KOPT-K1 (cell line): ENCODE measurements at regions not wholly inside any gene's neighbourhood (a gene's known extent, or its start where the extent isn't known, plus 50 kb on each side); places are given as distances from the start of the nearest gene placed in this dataset.

Experiments
- H3K27ac ChIP-seq: fragments of 200-600 bp; sonication (generic); 2 replicates; pipeline ENCODE4 v1.5.1; 2016; ENCODE audit warnings: antibody characterized with exemption, mild to moderate bottlenecking, low read depth, low read length; ENCODE audit not compliant: poor library complexity, severe bottlenecking
- H3K36me3 ChIP-seq: fragments of 200-600 bp; sonication (generic); 2 replicates; pipeline ENCODE4 v1.5.1; 2017; ENCODE audit warnings: antibody characterized with exemption, mild to moderate bottlenecking, low read length, moderate library complexity; ENCODE audit not compliant: insufficient read depth
- H3K9me3 ChIP-seq: fragments of 200-600 bp; sonication (generic); 2 replicates; pipeline ENCODE4 v1.5.1; 2017; ENCODE audit warnings: antibody characterized with exemption, low read length, mild to moderate bottlenecking; ENCODE audit not compliant: insufficient read depth, poor library complexity, severe bottlenecking

DNA sequence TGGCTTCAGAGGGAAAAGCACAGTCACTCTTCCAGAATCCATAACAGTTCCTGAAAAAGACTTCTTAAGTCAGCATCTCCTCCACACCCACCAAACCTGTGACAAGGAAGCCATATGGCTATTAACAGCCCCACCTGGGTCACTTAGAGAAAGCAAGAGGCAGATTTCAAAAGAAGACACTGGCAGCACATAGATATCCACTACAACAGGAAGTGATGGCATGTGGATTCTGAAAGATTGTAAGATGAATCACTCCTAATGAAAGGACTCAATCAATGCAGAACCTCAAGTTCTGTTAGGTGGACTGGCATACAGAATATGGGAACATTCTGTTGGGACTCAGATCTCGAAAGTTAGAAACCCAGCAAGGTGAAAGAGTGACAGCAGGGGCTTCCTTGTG lies 365.9 kb downstream of the TGFB2 start:
- Histone ChIP-seq H3K36me3 (no peaks in the 10 kb centered on the region), H3K27ac (no peak overlapping the region), H3K9me3 (no peaks in the 10 kb centered on the region)

DNA sequence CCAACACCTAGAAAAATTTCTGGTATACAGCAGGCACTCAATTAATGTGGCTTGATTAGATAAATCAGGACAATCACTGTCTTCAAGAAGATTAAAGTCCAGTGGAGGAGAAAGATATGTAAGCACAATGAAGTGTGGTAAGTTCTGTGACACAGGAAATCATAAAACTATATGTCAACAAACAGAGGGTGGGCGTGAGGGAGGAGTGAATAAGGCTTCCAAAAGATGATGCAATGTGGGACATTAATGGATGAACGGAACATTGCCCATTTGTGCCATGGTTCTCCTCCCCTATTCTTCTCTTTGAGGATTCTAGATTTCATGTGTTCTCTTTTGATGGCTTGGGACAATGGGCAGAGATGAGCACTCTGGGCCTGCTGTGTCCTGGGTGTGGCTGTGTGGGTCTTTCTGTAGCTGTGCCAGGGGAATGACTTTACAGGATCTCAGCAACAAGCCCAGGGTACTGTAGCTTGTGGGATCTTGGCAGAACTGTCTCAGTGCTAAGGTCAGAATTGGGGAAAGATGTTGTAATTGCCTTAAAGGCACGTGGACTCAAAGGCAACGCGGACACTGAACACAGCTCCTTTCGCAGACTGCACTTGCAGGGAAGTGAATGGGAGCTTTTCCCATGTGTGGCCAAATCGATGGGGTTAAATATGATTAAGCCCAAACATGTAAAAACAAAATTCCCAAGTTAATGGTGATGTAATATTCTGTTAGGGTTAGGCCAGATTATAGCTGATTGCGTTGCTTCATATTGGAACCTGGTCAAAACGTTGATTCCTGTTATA lies 366.9 kb downstream of the TGFB2 start:
- Histone ChIP-seq H3K9me3 (no peaks in the 10 kb centered on the region), H3K36me3 (no peaks in the 10 kb centered on the region), H3K27ac (no peak overlapping the region)

DNA sequence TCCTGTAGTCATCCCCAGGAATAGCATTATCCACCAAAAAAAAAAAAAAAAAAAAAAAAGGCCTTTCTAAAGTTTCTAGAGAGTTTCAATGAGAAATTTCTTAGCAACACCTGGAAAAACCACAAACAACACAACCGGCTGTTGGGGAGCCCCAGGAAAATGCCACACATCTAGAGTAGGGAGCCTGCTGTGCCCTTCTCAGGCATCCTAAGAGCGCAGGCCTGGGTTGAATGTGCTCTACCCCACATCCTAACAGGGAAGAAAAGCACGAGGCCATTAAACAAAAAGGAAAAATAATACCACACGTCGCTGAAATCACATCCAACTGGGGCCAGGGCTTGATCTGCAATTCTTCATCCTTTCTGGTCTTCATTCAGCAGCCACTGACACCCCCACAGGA lies 367.5 kb downstream of the TGFB2 start:
- Histone ChIP-seq H3K9me3 (no peaks in the 10 kb centered on the region), H3K27ac (no peak overlapping the region)

DNA sequence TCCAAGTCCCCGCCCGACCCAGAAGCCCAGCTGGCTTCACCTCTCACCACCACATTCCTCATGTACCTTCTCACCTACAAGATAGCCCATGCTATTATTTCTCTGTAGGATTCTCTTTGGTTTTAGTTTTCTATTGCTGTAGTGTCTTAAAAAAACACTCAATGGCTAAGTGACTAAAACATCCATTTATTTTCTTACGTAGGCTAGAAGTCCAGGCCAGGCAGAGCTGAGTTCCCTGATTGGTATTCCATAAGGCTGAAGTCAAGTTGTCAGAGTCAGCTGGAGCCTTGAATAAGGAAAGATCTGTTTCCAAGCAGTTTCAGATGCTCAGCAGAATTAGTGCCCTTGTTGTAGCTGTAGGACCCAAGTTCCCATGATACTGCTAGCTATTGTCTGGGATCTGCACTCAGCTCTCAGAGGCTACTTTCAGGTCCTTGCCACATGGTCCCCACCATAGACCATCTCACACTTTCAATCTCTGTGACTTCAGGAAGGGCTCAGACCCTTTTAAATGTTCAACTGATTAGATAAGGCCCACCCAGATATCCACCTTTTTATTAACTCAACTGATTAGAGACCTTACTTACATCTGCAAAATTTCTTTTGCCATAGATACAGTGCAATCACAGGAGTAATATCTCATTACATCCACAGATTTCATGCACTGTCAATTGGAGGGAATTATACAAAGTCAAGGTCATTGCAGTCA lies 371.0 kb downstream of the TGFB2 start:
- H3K36me3 ChIP-seq: no peaks in the 10 kb centered on the region
- H3K27ac ChIP-seq: no peak overlapping the region
- H3K9me3 ChIP-seq: no peaks in the 10 kb centered on the region

More for the DNA sequence above, 367.5 kb downstream of the TGFB2 start:
- no peaks in the 10 kb centered on the region for H3K36me3 ChIP-seq

DNA sequence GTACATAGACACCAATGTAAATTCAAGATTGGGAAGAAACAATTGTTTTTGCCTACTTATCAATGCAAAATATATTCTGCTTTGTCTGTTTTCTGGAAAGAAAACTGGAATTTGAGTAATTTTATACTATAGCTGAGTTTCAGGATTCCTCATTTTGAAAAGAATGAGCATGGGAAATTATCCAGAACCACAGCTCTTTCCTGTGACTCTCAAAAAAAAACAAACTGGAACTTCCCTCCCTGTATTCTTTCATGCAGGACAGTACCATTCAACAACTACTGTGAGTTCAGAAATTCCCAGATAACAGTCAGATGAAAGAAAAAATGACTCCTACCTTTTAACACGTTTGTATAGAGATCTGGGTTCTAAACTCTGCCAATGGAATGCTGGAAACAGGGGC lies 372.4 kb downstream of the TGFB2 start:
- no peak overlapping the region for H3K27ac ChIP-seq

DNA sequence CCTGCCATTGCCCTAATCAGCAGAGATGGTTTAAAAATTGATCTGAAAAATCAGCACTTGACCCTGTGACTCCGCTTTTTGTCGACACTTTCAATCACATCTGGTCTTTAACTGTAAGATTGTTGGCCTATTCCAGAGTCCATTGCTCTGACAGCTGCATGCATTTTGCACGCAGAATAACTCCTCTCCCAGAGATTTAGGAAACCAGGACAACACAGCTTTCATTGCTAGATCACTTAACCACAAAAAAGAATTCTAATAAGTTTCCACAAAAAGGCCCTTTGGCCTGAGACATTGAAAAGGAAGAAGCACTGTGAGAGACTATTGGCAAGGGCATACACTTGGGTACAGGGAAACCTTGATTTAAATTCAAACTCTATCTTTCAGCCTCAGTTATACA lies 373.1 kb downstream of the TGFB2 start:
- H3K36me3 ChIP-seq: no peaks in the 10 kb centered on the region
- H3K27ac ChIP-seq: no peak overlapping the region
- no peaks in the 10 kb centered on the region for H3K9me3 ChIP-seq

More for the DNA sequence above, 372.4 kb downstream of the TGFB2 start:
- Histone ChIP-seq H3K9me3 (no peaks in the 10 kb centered on the region), H3K36me3 (no peaks in the 10 kb centered on the region)

DNA sequence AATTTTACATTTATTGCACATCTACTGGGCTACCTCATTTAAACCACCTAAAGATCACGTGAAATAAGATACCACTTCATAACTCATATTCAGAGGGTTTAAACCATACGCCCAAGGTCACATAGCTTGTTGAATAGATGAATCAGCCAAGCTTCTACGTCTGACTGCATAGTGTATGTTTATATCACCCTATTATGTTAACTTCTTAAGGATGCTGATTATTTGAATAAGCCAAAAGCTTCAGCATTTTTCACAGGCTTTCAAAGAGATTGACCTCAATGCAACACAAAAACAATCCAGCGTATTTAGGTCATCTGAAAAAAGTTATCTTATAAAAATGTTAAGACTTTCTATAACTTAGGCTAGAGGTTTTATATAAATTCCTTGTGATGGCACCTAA lies 373.8 kb downstream of the TGFB2 start:
- no peaks in the 10 kb centered on the region for H3K36me3 ChIP-seq
- H3K27ac ChIP-seq: no peak overlapping the region
- H3K9me3 ChIP-seq: no peaks in the 10 kb centered on the region

DNA sequence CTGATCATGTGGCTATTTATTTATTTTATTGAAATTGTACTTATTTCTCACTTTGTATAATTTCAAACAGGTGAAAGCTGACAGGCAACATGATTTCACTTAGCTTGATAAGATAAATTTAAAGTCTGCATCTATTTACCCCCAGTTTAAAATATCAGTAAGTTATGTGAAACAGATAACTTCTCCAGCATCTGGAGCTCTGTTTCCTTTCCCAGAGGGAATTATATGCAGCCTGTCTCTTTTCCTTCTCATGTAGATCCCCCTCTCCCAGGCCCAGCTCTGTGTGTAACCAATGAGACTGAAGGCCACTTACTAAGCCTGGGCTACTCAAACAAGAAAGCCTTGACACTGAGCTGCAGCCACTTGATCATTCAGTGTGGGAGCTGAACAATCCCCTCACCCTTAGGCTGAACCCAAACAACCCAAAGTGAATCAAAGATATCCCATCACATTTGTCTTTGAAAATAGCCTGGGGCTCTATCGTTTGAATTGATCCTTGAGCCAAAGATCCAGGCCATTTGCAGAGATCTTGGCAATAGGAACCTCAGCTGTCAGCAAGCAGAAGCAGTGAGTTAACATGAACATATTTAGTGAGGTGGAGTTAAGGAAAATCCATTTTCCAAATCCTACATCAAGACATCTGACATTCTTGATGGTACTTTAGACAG lies 383.9 kb downstream of the TGFB2 start:
- H3K27ac ChIP-seq: no peak overlapping the region
- no peaks in the 10 kb centered on the region for H3K9me3 ChIP-seq
- H3K36me3 ChIP-seq: no peaks in the 10 kb centered on the region

DNA sequence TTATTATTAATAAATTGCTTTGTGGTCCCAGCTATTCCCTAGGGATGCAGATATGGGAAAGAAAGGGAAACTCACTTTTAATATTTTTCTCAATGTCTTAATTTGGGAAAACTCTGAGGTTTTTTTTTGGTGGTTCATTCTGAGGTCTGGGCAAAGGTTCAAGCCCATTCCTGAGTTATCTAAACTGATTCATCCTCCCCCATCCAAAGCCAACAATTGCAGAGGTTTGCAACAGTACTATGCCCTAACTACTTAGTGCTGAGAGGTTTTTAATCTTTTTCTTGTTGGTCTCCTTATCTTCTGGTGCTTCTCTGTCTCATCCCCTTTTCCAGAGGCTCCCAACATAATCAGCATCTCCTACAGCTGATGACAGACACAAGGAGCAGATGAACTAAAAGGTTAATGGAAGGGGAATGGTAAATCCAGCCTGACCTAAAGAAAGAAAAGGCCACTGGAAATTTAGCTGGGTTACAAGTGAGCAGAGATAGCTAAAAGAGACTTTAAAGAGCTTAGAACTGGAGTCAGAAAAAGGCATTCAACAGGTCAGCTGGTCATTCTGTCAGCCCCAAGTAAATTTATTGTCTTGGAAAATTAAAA lies 390.4 kb downstream of the TGFB2 start:
- Histone ChIP-seq H3K36me3 (no peaks in the 10 kb centered on the region), H3K27ac (no peak overlapping the region), H3K9me3 (no peaks in the 10 kb centered on the region)

DNA sequence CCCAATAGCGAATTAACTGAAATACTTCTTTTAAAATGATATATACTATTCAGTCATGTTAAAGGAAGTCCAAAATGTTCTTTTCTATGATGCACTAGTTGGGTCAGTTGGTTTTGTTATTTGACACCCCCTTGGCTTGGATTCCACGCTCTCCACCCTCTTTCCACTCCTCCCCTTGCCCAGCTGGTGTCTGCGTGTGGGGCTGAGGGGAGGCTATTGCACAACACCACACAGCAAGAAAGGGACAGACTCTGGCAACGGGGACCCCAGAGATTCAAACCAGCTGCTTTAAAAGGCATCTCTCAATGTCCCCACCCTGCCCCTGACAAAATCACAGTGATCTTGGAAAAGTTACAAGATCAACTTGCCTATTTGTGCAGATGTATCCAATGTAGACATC lies 394.3 kb downstream of the TGFB2 start:
- no peaks in the 10 kb centered on the region for H3K9me3 ChIP-seq

DNA sequence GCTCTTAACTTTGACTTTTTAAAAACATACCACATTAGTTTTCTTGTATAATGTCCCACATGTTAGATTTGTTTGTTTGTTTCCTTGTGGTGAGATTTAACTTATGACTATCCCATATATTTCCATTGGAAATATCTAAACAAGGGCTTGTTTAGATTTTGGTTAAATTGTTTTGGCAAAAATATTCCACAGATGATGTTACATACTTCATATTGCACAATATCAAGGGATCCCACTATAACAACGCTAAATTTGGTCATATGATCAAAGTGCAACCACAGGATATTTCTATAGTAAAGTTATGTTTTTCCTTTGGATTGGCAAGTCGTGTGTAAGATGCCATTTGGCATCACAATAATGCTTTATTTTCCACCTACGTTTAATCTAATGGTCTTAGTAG lies 396.7 kb downstream of the TGFB2 start:
- Histone ChIP-seq H3K27ac (no peak overlapping the region), H3K9me3 (no peaks in the 10 kb centered on the region), H3K36me3 (no peaks in the 10 kb centered on the region)

More for the DNA sequence above, 394.3 kb downstream of the TGFB2 start:
- Histone ChIP-seq H3K27ac (no peak overlapping the region), H3K36me3 (no peaks in the 10 kb centered on the region)

DNA sequence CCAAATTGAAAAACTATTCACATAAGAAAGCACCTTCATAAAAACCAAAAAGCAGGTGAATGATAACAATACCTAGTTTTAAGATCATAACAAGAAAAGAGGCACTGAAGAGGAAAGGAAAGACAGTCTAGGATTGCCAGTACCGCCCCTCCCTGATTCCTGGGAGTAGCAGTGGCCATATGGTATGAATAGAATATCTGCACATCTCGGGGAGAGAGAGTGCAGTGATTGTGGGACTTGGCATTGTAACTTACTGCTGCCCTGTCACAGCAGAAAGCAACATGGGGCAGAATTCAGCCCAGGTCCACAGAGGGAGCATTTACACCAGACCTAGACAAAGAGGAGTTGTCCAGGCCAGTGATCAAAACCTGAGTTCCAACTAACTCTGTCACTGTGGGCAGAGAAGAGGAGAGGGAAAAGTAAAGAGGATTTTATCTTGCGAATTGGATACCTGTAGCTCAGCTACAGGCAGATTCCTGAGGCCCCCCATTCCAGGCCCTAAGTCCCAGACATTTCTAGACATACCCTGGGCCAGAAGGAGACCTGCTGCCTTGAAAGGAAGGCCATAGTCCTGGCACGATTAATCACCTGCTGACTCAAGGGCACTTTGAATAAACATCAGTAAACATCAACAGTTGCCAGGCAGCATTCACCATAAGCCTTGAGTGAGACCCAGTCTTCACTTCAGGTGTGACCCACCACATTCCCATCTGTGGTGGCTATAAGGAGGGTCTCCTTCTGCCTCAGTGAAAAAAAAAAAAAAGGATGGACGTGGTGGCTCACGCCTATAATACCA lies 397.5 kb downstream of the TGFB2 start:
- Histone ChIP-seq H3K36me3 (no peaks in the 10 kb centered on the region), H3K27ac (no peak overlapping the region), H3K9me3 (no peaks in the 10 kb centered on the region)

DNA sequence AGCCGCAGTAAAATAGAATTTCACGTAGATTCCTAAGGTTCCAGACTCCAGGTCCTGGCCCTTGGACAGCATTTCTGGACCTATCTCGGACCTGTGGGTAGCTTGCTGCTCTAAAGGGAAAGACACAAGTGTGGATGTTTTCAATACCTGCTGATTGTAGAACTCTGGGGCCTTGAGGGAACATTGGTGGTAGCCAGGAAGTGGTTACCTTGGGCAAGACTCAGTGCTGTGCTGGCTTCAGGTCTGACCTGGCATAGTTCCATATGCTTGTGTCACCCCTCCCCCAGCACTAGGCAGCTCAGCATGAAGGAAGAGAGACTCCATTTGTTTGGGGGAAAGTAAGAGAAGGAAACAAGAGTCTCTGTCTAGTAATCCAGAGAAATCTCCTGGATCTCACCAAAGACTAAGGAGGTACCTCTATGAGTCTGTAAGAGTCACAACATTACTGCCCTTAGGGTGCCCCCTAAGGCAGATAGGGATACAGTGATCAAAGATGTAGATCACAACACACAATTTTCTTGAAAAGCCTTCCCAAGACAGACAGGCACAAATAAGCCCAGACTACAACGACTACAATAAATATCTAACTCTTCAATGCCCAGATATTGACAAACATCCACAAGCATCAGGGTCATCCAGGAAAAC lies 398.8 kb downstream of the TGFB2 start:
- Histone ChIP-seq H3K9me3 (no peaks in the 10 kb centered on the region), H3K27ac (no peak overlapping the region), H3K36me3 (no peaks in the 10 kb centered on the region)

DNA sequence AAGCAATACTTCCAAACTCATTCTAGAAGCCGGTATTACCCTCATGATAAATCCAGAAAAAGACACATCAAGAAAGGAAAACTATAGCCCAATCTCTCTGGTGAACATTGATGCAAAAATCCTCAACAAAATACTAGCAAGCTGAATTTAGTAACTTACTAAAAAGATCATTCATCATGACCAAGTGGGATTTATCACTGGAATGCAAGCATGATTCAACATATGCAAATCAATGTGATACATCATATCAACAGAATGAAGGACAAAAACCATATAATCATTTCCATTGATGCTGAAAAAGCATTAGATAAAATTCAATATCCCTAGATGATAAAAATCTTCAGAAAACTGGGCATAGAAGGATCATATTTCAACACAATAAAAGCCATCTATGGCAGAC lies 402.9 kb downstream of the TGFB2 start:
- H3K27ac ChIP-seq: no peak overlapping the region
- no peaks in the 10 kb centered on the region for H3K9me3 ChIP-seq
- H3K36me3 ChIP-seq: no peaks in the 10 kb centered on the region
